MM.1S (cell line): ENCODE measurements at regions not wholly inside any gene's neighbourhood (a gene's known extent, or its start where the extent isn't known, plus 50 kb on each side); places are given as distances from the start of the nearest gene placed in this dataset.

Experiments
- CTCF ChIP-seq: fragments of 300-600 bp; sonication (generic); IDR thresholded peaks from 2 replicates; pipeline ENCODE4 v1.5.1; 2016; ENCODE audit warnings: antibody characterized with exemption, low read length, mixed read lengths
- EZH2 ChIP-seq: fragments of 300-600 bp; sonication (generic); optimal IDR thresholded peaks from 2 replicates; pipeline ENCODE3; 2017; ENCODE audit warnings: low read depth, mild to moderate bottlenecking, antibody characterized with exemption, low read length, mixed read lengths
- EZH2phosphoT487 ChIP-seq: fragments of 300-600 bp; sonication (generic); IDR thresholded peaks from 2 replicates; pipeline ENCODE4 v1.6.1; 2018; ENCODE audit warnings: antibody characterized with exemption, low read length

- TF ChIP-seq CTCF, result no peak
- no peak for TF ChIP-seq EZH2
- TF ChIP-seq EZH2phosphoT487, result no peak
Observed at GRCh38 chr1:82823876-82824275, 1023.1 kb downstream of the ADGRL2 start.
